Endothelial cell of umbilical vein (primary cell): ENCODE measurements at regions not wholly inside any gene's neighbourhood (a gene's known extent, or its start where the extent isn't known, plus 50 kb on each side); places are given as distances from the start of the nearest gene placed in this dataset.

ENCODE experiments used
- EZH2 ChIP-seq: IDR thresholded peaks from 2 replicates; pipeline ENCODE4 v1.6.1; 2012; ENCODE audit warnings: borderline replicate concordance, low read depth, mild to moderate bottlenecking, moderate library complexity, low read length, inconsistent platforms; ENCODE audit not compliant: severe bottlenecking
- GATA2 ChIP-seq: IDR thresholded peaks from 2 replicates; pipeline ENCODE4 v1.7.0; 2011; ENCODE audit warnings: low read depth, mild to moderate bottlenecking, moderate library complexity, mixed read lengths, low read length; ENCODE audit not compliant: insufficient read length, insufficient read depth
- POLR2A ChIP-seq: IDR thresholded peaks from 2 replicates; pipeline ENCODE4 v1.6.1; 2012; ENCODE audit warnings: low read depth, mild to moderate bottlenecking, control low read depth, low read length
- POLR2AphosphoS5 ChIP-seq: IDR thresholded peaks from 2 replicates; pipeline ENCODE4 v1.6.1; 2012; ENCODE audit warnings: low read depth, mild to moderate bottlenecking, control low read depth, low read length, moderate library complexity; ENCODE audit not compliant: insufficient read depth
- TF ChIP-seq, protein P1 (sequence below), 2 donors: IDR thresholded peaks; 1 replicate in 1 of 2; 2 replicates in 1 of 2; pipeline ENCODE4 v1.5.1; 2011; ENCODE audit warnings: low read length in 2 of 2, mild to moderate bottlenecking in 2 of 2, moderate library complexity in 2 of 2, control low read depth in 1 of 2, inconsistent platforms in 1 of 2, low read depth in 1 of 2; ENCODE audit not compliant: insufficient read depth in 1 of 2; ENCODE audit errors: extremely low read depth in 1 of 2
- TF ChIP-seq, protein P2 (sequence below): IDR thresholded peaks from 2 replicates; pipeline ENCODE4 v1.6.1; 2011; ENCODE audit not compliant: insufficient read depth, insufficient read length

DNA sequence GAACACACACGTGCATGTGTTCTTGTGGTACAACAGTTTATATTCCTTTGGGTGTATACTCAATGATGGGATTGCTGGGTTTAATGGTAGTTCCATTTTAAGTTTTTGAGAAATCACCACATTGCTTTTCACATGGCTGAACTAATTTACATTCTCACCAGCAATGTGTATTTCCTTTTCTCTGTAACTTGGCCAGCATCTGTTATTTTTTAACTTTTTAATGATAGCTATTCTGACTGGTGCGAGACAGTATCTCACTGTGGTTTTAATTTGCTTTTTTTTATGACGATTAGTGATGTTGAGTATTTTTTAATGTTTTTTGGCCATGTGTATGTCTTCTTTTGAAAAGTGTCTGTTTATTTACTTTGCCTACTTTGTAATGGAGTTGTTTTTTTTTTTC lies 256.6 kb downstream of the ZWINT start:
- TF ChIP-seq, protein P1, sequence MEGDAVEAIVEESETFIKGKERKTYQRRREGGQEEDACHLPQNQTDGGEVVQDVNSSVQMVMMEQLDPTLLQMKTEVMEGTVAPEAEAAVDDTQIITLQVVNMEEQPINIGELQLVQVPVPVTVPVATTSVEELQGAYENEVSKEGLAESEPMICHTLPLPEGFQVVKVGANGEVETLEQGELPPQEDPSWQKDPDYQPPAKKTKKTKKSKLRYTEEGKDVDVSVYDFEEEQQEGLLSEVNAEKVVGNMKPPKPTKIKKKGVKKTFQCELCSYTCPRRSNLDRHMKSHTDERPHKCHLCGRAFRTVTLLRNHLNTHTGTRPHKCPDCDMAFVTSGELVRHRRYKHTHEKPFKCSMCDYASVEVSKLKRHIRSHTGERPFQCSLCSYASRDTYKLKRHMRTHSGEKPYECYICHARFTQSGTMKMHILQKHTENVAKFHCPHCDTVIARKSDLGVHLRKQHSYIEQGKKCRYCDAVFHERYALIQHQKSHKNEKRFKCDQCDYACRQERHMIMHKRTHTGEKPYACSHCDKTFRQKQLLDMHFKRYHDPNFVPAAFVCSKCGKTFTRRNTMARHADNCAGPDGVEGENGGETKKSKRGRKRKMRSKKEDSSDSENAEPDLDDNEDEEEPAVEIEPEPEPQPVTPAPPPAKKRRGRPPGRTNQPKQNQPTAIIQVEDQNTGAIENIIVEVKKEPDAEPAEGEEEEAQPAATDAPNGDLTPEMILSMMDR (IDR thresholded peaks at IDR 0.05; ENCODE audit: extremely low read depth in 1 of 2, insufficient read depth in 1 of 2, low read depth in 1 of 2, low read length in 2 of 2): no peak
- TF ChIP-seq GATA2 (no peak), POLR2A (no peak), EZH2 (no peak), POLR2AphosphoS5 (no peak)
- TF ChIP-seq, protein P2, sequence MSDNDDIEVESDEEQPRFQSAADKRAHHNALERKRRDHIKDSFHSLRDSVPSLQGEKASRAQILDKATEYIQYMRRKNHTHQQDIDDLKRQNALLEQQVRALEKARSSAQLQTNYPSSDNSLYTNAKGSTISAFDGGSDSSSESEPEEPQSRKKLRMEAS: no peak
